WTC11 (cell line): ENCODE measurements at regions not wholly inside any gene's neighbourhood (a gene's known extent, or its start where the extent isn't known, plus 50 kb on each side); places are given as distances from the start of the nearest gene placed in this dataset.

Source experiments
- ATAC-seq: fragments of 200-7000 bp; cut with Tn5 transposase; 2 replicates; pipeline ENCODE4 v1.10.0; 2021; ENCODE audit warnings: mild to moderate bottlenecking, moderate library complexity
- CTCF ChIA-PET: fragments of 300-600 bp; sonication (Branson Sonifier 250); formaldehyde crosslinking; loops from one replicate; lab custom pipeline; 2021; ENCODE audit warnings: antibody characterized with exemption; lab: Charles Lee
- POLR2A ChIA-PET: fragments of 350-600 bp; sonication (Branson Sonifier 250); formaldehyde crosslinking; loops from one replicate; lab custom pipeline; 2021; ENCODE audit warnings: antibody characterized with exemption; lab: Charles Lee
- DNase-seq: peaks from one replicate; pipeline ENCODE4 v3.0.0; 2021; ENCODE audit warnings: low spot score
- H3K27ac Mint-ChIP-seq: 2 replicates; pipeline ENCODE4 v1.8.0; 2021; ENCODE audit warnings: mixed read lengths
- H3K27me3 Mint-ChIP-seq: 2 replicates; pipeline ENCODE4 v1.8.0; 2021; ENCODE audit warnings: low read depth, mild to moderate bottlenecking, moderate library complexity, mixed read lengths
- H3K36me3 Mint-ChIP-seq: 2 replicates; pipeline ENCODE4 v1.8.0; 2021; ENCODE audit warnings: mixed read lengths
- H3K4me1 Mint-ChIP-seq: 2 replicates; pipeline ENCODE4 v1.8.0; 2022; ENCODE audit warnings: mixed read lengths
- H3K4me3 Mint-ChIP-seq: 2 replicates; pipeline ENCODE4 v1.8.0; 2021; ENCODE audit warnings: mild to moderate bottlenecking, moderate library complexity, mixed read lengths
- H3K9me3 Mint-ChIP-seq: 2 replicates; pipeline ENCODE4 v1.8.0; 2021; ENCODE audit warnings: mixed read lengths
- ATF1 ChIP-seq: sonication (generic); formaldehyde crosslinking; IDR thresholded peaks from 2 replicates; pipeline ENCODE4 v1.8.1; 2023; ENCODE audit warnings: mild to moderate bottlenecking, moderate library complexity, missing genetic modification reagents
- CBFB ChIP-seq: sonication (generic); formaldehyde crosslinking; IDR thresholded peaks from 2 replicates; pipeline ENCODE4 v1.8.1; 2022; ENCODE audit warnings: mild to moderate bottlenecking, low read depth, missing genetic modification reagents
- CREM ChIP-seq: sonication (generic); formaldehyde crosslinking; IDR thresholded peaks from 2 replicates; pipeline ENCODE4 v1.8.1; 2022; ENCODE audit warnings: mild to moderate bottlenecking, missing genetic modification reagents, moderate library complexity
- ETV6 ChIP-seq: sonication (generic); formaldehyde crosslinking; IDR thresholded peaks from 2 replicates; pipeline ENCODE4 v1.8.1; 2022; ENCODE audit warnings: mild to moderate bottlenecking, missing genetic modification reagents
- FOXK1 ChIP-seq: sonication (generic); formaldehyde crosslinking; IDR thresholded peaks from 2 replicates; pipeline ENCODE4 v1.8.0; 2022; ENCODE audit warnings: mild to moderate bottlenecking, moderate library complexity, missing genetic modification reagents
- GABPB1 ChIP-seq: sonication (generic); formaldehyde crosslinking; IDR thresholded peaks from 2 replicates; pipeline ENCODE4 v1.8.1; 2023; ENCODE audit warnings: mild to moderate bottlenecking, missing genetic modification reagents
- KAT7 ChIP-seq: sonication (generic); formaldehyde crosslinking; IDR thresholded peaks from 2 replicates; pipeline ENCODE4 v1.8.1; 2023; ENCODE audit warnings: missing genetic modification reagents, mild to moderate bottlenecking, borderline replicate concordance
- NFATC4 ChIP-seq: fragments of 250-450 bp; sonication (Bioruptor Pico); IDR thresholded peaks from 2 replicates; pipeline ENCODE4 v1.9.0; 2021; ENCODE audit warnings: mild to moderate bottlenecking
- NFE2L1 ChIP-seq: sonication (generic); formaldehyde crosslinking; IDR thresholded peaks from 2 replicates; pipeline ENCODE4 v1.8.1; 2023; ENCODE audit warnings: missing genetic modification reagents
- NR3C1 ChIP-seq: sonication (generic); formaldehyde crosslinking; conservative IDR thresholded peaks from 2 replicates; pipeline ENCODE4 v1.8.1; 2023; ENCODE audit warnings: low read depth, mild to moderate bottlenecking, missing genetic modification reagents
- RELA ChIP-seq: sonication (generic); formaldehyde crosslinking; IDR thresholded peaks from 2 replicates; pipeline ENCODE4 v1.8.1; 2022; ENCODE audit warnings: missing genetic modification reagents, mild to moderate bottlenecking, borderline replicate concordance
- SOX15 ChIP-seq: fragments of 250-450 bp; sonication (Bioruptor Pico); IDR thresholded peaks from 2 replicates; pipeline ENCODE4 v1.9.0; 2021; ENCODE audit warnings: mild to moderate bottlenecking
- TEAD4 ChIP-seq: sonication (generic); formaldehyde crosslinking; IDR thresholded peaks from 2 replicates; pipeline ENCODE4 v1.8.0; 2022; ENCODE audit warnings: mild to moderate bottlenecking, missing genetic modification reagents
- ZNF121 ChIP-seq: sonication (generic); formaldehyde crosslinking; IDR thresholded peaks from 2 replicates; pipeline ENCODE4 v1.8.0; 2023; ENCODE audit warnings: missing genetic modification reagents
- ZNF396 ChIP-seq: fragments of 250-450 bp; sonication (Bioruptor Pico); IDR thresholded peaks from 2 replicates; pipeline ENCODE4 v1.8.0; 2021; ENCODE audit warnings: mild to moderate bottlenecking, moderate library complexity, borderline replicate concordance
- TF ChIP-seq, protein P1 (sequence below): sonication (generic); formaldehyde crosslinking; IDR thresholded peaks from 2 replicates; pipeline ENCODE4 v1.8.1; 2023; ENCODE audit warnings: mild to moderate bottlenecking, missing genetic modification reagents, borderline replicate concordance
- TF ChIP-seq, protein P2 (sequence below): fragments of 250-450 bp; sonication (Bioruptor Pico); IDR thresholded peaks from 2 replicates; pipeline ENCODE4 v1.9.0; 2021; ENCODE audit warnings: moderate library complexity, mild to moderate bottlenecking, inconsistent platforms, borderline replicate concordance
- TF ChIP-seq, protein P3 (sequence below): fragments of 200-600 bp; IDR thresholded peaks from 2 replicates; pipeline ENCODE4 v1.8.0; 2022; ENCODE audit warnings: antibody characterized with exemption
- TF ChIP-seq, protein P4 (sequence below): sonication (generic); formaldehyde crosslinking; conservative IDR thresholded peaks from 2 replicates; pipeline ENCODE4 v1.8.1; 2023; ENCODE audit warnings: mild to moderate bottlenecking, low read depth, missing genetic modification reagents, moderate library complexity
- TF ChIP-seq, protein P5 (sequence below): sonication (generic); formaldehyde crosslinking; IDR thresholded peaks from 2 replicates; pipeline ENCODE4 v1.8.1; 2023; ENCODE audit warnings: mild to moderate bottlenecking, moderate library complexity, missing genetic modification reagents

DNA sequence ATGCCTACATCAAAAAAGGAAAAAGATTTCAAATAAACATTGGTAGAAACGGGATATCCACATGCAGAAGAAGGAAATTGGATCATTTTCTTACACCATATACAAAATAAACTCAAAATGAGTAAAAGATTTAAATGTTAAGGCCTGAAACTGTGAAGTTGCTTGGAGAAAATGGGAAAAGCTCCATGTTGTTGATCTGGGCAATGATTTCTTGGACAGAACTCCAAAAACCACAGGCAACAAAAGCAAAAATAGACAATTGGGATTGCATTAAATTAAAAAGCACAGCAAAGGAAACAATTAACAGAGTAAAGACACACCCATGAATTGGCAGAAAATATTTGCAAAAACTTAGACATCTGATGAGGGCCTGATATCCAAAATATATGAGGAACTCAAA lies 105.2 kb upstream of the APP start (continued):
- TF ChIP-seq, protein P1, sequence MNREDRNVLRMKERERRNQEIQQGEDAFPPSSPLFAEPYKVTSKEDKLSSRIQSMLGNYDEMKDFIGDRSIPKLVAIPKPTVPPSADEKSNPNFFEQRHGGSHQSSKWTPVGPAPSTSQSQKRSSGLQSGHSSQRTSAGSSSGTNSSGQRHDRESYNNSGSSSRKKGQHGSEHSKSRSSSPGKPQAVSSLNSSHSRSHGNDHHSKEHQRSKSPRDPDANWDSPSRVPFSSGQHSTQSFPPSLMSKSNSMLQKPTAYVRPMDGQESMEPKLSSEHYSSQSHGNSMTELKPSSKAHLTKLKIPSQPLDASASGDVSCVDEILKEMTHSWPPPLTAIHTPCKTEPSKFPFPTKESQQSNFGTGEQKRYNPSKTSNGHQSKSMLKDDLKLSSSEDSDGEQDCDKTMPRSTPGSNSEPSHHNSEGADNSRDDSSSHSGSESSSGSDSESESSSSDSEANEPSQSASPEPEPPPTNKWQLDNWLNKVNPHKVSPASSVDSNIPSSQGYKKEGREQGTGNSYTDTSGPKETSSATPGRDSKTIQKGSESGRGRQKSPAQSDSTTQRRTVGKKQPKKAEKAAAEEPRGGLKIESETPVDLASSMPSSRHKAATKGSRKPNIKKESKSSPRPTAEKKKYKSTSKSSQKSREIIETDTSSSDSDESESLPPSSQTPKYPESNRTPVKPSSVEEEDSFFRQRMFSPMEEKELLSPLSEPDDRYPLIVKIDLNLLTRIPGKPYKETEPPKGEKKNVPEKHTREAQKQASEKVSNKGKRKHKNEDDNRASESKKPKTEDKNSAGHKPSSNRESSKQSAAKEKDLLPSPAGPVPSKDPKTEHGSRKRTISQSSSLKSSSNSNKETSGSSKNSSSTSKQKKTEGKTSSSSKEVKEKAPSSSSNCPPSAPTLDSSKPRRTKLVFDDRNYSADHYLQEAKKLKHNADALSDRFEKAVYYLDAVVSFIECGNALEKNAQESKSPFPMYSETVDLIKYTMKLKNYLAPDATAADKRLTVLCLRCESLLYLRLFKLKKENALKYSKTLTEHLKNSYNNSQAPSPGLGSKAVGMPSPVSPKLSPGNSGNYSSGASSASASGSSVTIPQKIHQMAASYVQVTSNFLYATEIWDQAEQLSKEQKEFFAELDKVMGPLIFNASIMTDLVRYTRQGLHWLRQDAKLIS = no peak
- TF ChIP-seq ZNF396 (CRISPR knock-in tag) = no peak

DNA sequence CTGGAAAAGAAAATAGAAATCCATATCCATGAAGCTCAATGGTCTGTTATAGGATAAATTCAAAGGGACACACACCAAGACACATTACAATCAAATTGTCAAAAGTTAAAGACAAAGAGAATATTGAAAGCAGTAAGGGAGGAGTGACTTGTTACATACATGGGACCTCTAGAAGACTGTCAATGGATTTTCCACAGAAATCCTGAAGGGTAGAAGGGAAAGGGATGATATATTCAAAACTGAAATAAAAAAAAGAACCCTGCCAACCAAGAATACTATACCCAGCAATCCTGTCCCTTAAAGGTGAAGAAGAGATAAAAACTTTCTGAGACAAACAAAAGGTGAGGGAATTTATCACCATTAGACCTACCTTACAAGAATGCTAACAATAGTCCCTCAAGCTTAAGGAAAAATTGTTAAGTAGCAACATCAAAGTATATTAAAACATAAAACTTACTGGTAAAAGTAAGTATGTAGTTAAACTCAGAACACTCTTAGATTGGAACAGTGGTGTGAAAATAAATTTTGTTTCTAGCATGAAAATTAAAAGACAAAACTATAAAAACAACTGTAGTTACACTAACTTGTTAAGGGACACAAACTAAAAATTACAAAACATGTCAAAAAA lies 103.2 kb upstream of the APP start:
- POLR2A ChIA-PET = no interaction called here
- Mint-ChIP-seq H3K4me1 (peaks cover 11% of the 10 kb centered on the region), H3K27ac (no peak overlapping the region), H3K9me3 (peaks cover 58% of the 10 kb centered on the region), H3K36me3 (peaks cover 38% of the 10 kb centered on the region), H3K4me3 (no peak overlapping the region), H3K27me3 (peaks cover 5% of the 10 kb centered on the region; the same call in 1 of the 2 replicates)
- CTCF ChIA-PET = no interaction called here
- TF ChIP-seq, protein P2, sequence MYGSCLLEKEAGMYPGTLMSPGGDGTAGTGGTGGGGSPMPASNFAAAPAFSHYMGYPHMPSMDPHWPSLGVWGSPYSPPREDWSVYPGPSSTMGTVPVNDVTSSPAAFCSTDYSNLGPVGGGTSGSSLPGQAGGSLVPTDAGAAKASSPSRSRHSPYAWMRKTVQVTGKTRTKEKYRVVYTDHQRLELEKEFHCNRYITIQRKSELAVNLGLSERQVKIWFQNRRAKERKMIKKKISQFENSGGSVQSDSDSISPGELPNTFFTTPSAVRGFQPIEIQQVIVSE (CRISPR knock-in tag) = no peak
- TF ChIP-seq RELA (no peak), ATF1 (no peak), TEAD4 (no peak), NFE2L1 (CRISPR knock-in tag) (no peak), FOXK1 (CRISPR knock-in tag) (no peak)
- ATAC-seq (no peak), DNase-seq (no peak)

DNA sequence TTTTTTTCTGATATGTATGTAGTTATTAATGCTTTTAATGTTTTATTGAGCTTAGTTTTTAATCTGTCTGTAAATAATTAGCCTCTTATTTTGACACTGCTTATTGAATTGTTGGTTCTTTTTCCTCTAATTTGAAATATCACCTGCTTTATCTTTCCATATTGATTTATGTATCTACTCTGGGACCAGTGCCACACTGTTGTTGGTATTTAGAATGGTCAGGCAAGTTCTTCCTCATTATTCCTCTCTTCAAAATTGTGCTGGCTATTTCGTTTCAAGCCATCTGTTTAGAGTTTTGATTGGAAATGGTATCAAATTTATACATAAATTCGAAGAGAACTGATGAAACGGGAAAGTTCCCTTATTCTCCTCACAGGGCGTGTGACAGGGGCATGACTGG lies 96.8 kb upstream of the APP start:
- H3K4me1 Mint-ChIP-seq = peaks cover 13% of the 10 kb centered on the region
- ChIA-PET CTCF (no interaction called here), POLR2A (no interaction called here)
- no peak overlapping the region for H3K27ac Mint-ChIP-seq
- peaks cover 15% of the 10 kb centered on the region for H3K9me3 Mint-ChIP-seq
- no peak for DNase-seq
- no peak overlapping the region for H3K4me3 Mint-ChIP-seq
- no peak for TF ChIP-seq ZNF121 (CRISPR knock-in tag)
- TF ChIP-seq CREM (CRISPR knock-in tag) = no peak
- no peak for TF ChIP-seq NFATC4 (CRISPR knock-in tag)
- no peak for TF ChIP-seq GABPB1 (CRISPR knock-in tag)
- no peak for TF ChIP-seq ETV6 (CRISPR knock-in tag)
- no peak for TF ChIP-seq TEAD4
- TF ChIP-seq, protein P3, sequence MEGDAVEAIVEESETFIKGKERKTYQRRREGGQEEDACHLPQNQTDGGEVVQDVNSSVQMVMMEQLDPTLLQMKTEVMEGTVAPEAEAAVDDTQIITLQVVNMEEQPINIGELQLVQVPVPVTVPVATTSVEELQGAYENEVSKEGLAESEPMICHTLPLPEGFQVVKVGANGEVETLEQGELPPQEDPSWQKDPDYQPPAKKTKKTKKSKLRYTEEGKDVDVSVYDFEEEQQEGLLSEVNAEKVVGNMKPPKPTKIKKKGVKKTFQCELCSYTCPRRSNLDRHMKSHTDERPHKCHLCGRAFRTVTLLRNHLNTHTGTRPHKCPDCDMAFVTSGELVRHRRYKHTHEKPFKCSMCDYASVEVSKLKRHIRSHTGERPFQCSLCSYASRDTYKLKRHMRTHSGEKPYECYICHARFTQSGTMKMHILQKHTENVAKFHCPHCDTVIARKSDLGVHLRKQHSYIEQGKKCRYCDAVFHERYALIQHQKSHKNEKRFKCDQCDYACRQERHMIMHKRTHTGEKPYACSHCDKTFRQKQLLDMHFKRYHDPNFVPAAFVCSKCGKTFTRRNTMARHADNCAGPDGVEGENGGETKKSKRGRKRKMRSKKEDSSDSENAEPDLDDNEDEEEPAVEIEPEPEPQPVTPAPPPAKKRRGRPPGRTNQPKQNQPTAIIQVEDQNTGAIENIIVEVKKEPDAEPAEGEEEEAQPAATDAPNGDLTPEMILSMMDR = no peak
- TF ChIP-seq, protein P4, sequence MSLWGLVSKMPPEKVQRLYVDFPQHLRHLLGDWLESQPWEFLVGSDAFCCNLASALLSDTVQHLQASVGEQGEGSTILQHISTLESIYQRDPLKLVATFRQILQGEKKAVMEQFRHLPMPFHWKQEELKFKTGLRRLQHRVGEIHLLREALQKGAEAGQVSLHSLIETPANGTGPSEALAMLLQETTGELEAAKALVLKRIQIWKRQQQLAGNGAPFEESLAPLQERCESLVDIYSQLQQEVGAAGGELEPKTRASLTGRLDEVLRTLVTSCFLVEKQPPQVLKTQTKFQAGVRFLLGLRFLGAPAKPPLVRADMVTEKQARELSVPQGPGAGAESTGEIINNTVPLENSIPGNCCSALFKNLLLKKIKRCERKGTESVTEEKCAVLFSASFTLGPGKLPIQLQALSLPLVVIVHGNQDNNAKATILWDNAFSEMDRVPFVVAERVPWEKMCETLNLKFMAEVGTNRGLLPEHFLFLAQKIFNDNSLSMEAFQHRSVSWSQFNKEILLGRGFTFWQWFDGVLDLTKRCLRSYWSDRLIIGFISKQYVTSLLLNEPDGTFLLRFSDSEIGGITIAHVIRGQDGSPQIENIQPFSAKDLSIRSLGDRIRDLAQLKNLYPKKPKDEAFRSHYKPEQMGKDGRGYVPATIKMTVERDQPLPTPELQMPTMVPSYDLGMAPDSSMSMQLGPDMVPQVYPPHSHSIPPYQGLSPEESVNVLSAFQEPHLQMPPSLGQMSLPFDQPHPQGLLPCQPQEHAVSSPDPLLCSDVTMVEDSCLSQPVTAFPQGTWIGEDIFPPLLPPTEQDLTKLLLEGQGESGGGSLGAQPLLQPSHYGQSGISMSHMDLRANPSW (CRISPR knock-in tag) = no peak
- no peak for TF ChIP-seq CBFB (CRISPR knock-in tag)
- no peak for TF ChIP-seq SOX15 (CRISPR knock-in tag)
- TF ChIP-seq, protein P5, sequence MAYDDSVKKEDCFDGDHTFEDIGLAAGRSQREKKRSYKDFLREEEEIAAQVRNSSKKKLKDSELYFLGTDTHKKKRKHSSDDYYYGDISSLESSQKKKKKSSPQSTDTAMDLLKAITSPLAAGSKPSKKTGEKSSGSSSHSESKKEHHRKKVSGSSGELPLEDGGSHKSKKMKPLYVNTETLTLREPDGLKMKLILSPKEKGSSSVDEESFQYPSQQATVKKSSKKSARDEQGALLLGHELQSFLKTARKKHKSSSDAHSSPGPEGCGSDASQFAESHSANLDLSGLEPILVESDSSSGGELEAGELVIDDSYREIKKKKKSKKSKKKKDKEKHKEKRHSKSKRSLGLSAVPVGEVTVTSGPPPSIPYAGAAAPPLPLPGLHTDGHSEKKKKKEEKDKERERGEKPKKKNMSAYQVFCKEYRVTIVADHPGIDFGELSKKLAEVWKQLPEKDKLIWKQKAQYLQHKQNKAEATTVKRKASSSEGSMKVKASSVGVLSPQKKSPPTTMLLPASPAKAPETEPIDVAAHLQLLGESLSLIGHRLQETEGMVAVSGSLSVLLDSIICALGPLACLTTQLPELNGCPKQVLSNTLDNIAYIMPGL (CRISPR knock-in tag) = no peak
- TF ChIP-seq KAT7 (CRISPR knock-in tag) = no peak
- TF ChIP-seq NR3C1 (CRISPR knock-in tag) = no peak
- H3K36me3 Mint-ChIP-seq = peaks cover 4% of the 10 kb centered on the region
- no peaks in the 10 kb centered on the region for H3K27me3 Mint-ChIP-seq
- ATAC-seq = no peak
